ENCODE measurements at regions not wholly inside any gene's neighbourhood (a gene's known extent, or its start where the extent isn't known, plus 50 kb on each side); places are given as distances from the start of the nearest gene placed in this dataset.

DNA sequence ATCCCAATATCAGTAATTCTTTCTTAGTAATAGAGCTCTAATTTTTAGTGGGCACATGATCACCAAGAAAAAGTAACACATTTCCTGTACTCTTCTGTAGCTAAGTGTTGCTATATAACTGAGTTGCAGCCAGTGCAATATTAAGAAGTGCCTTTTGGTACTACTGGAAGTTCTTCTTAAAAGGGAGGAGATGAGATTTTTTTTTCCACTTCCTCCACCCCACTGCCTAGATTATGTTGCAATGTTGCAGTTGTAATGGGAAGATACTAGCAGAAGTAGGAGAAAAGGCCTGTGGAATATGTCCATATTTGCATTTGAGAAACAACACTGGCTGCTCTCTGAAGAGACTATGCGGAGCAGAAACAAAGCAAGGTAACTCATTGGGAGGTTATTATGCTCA is 280.6 kb upstream of the ANO5 start:
- ATAC-seq (replicated peaks; ENCODE audit: extremely low read depth, poor library complexity, severe bottlenecking), result no peak
- DNase-seq (ENCODE audit: low spot score in 2 of 2), result no peak

DNA sequence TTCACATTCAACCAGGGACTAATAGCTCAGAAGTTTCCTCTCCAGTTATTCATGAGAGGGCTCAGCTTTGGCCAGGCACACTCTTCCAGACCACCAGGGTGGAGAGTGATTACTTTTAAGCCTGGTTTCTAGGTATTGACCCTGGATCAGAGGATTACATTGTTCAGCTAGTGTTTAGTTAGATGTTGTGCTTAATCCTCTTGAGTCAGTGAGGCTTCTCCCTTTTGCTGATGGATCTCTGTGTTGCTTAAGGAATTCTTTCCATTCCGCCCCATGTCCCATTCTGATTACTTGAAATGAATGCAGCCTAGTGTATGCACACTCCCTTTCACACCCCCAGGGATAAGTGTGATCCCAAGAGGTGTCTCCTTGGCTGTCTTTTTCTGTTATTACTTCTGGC is 271.7 kb upstream of the ANO5 start:
- DNase-seq (ENCODE audit: low spot score in 2 of 2) (no peak), ATAC-seq (replicated peaks; ENCODE audit: extremely low read depth, poor library complexity, severe bottlenecking) (no peak)
- no peak overlapping the region for H3K27ac Mint-ChIP-seq (ENCODE audit: low read depth)
- peaks cover 12% of the 10 kb centered on the region for H3K9me3 Mint-ChIP-seq
- no peak overlapping the region for H3K4me3 Mint-ChIP-seq
- no peaks in the 10 kb centered on the region for H3K36me3 Mint-ChIP-seq (ENCODE audit: insufficient read depth)
- H3K27me3 Mint-ChIP-seq, result no peaks in the 10 kb centered on the region
- no peaks in the 10 kb centered on the region for H3K4me1 Mint-ChIP-seq

More for the DNA sequence above, 280.6 kb upstream of the ANO5 start:
- no peaks in the 10 kb centered on the region for H3K4me1 Mint-ChIP-seq
- H3K27ac Mint-ChIP-seq (ENCODE audit: low read depth), result no peak overlapping the region
- H3K4me3 Mint-ChIP-seq, result no peak overlapping the region
- peaks cover 24% of the 10 kb centered on the region for H3K9me3 Mint-ChIP-seq
- H3K36me3 Mint-ChIP-seq (ENCODE audit: insufficient read depth), result no peaks in the 10 kb centered on the region
- no peaks in the 10 kb centered on the region for H3K27me3 Mint-ChIP-seq

DNA sequence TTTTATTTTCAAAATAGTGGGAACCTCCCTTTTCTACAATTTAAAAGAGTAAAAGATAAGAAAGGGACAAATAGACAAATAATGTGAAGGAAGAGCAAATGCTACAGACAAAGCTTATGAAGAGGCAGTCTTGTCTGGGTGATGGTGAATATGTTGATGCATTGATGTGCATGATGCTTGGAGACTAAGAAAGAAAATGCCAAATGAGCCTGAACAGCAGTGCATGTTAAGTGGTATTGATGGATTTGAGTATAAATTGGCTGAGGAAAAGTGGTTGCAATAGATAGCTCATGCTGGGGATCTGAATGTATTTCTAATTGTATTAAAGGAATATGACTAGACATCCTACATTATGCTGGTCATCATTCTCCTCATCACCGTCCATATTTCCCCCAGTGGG is 268.6 kb upstream of the ANO5 start:
- Mint-ChIP-seq H3K4me3 (no peak overlapping the region), H3K9me3 (peaks cover 5% of the 10 kb centered on the region), H3K27ac (ENCODE audit: low read depth) (no peak overlapping the region), H3K36me3 (ENCODE audit: insufficient read depth) (no peaks in the 10 kb centered on the region), H3K27me3 (no peaks in the 10 kb centered on the region), H3K4me1 (no peaks in the 10 kb centered on the region)
- ATAC-seq (replicated peaks; ENCODE audit: extremely low read depth, poor library complexity, severe bottlenecking) (no peak), DNase-seq (ENCODE audit: low spot score in 2 of 2) (no peak)

DNA sequence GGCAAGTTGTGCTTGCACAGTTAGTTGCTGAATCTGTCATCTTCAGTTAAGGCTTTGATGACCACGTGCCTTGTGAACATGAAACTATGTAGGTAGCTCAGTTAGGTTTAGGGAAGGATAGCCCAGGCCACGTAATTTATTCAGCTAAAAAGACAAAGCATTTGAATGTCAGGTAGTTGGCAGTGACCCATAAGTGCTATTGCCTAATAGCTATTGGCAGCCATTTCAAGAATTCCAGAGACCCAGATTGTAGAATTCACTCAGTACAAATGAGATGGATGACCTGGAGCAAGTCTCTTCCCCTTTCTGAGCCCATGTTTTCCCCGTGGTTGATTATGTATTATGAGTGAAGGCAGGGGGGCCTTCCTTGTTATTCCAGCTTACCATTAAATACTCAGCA is 265.3 kb upstream of the ANO5 start:
- H3K27ac Mint-ChIP-seq (ENCODE audit: low read depth), result no peak overlapping the region
- no peak overlapping the region for H3K4me3 Mint-ChIP-seq
- no peaks in the 10 kb centered on the region for H3K36me3 Mint-ChIP-seq (ENCODE audit: insufficient read depth)
- H3K4me1 Mint-ChIP-seq, result no peaks in the 10 kb centered on the region
- no peaks in the 10 kb centered on the region for H3K27me3 Mint-ChIP-seq
- no peak for ATAC-seq (replicated peaks; ENCODE audit: extremely low read depth, poor library complexity, severe bottlenecking)
- no peaks in the 10 kb centered on the region for H3K9me3 Mint-ChIP-seq
- DNase-seq (ENCODE audit: low spot score in 2 of 2), result no peak

DNA sequence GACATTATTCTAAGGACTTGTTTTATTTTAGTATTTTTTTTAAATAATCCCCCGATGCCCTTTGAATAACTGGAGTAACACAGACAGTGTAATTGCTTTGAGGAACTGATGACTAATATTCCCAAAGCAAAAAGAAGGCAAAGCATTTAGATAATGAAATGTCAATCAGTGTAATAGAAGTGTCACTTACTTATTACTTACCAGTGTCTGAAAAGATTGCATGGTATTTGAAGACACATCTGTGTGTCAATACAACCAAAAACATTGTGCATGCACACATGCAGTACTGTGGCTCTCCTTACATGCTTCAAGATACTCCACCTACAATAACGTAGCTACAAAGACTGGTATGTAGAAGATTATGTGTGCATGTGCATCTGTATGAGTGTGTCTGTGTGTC is 264.0 kb upstream of the ANO5 start:
- no peaks in the 10 kb centered on the region for H3K36me3 Mint-ChIP-seq (ENCODE audit: insufficient read depth)
- H3K4me3 Mint-ChIP-seq, result no peak overlapping the region
- no peaks in the 10 kb centered on the region for H3K9me3 Mint-ChIP-seq

DNA sequence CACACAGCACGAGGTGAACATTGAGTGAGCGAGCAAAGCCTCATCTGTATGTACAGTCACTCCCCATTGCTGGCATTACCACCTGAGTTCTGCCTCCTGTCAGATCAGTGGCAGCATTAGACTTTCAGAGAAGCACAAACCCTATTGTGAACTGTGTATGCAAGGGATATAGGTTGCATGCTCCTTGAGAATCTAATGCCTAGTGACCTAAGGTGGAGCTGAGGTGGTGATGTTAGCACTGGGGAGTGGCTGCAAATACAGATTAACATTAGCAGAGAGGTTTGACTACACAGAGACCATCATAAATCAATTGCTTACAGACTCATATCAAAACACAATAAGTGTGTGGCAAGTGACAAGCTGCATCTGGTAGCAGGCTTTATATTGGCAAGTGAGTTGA is 262.5 kb upstream of the ANO5 start:
- H3K27ac Mint-ChIP-seq (ENCODE audit: low read depth), result no peak overlapping the region
- H3K9me3 Mint-ChIP-seq, result no peaks in the 10 kb centered on the region
- no peaks in the 10 kb centered on the region for H3K27me3 Mint-ChIP-seq
- no peak overlapping the region for H3K4me3 Mint-ChIP-seq
- DNase-seq (ENCODE audit: low spot score in 2 of 2) (no peak), ATAC-seq (replicated peaks; ENCODE audit: extremely low read depth, poor library complexity, severe bottlenecking) (no peak)
- H3K4me1 Mint-ChIP-seq, result no peaks in the 10 kb centered on the region
- no peaks in the 10 kb centered on the region for H3K36me3 Mint-ChIP-seq (ENCODE audit: insufficient read depth)

More for the DNA sequence above, 264.0 kb upstream of the ANO5 start:
- DNase-seq (ENCODE audit: low spot score in 2 of 2) (no peak), ATAC-seq (replicated peaks; ENCODE audit: extremely low read depth, poor library complexity, severe bottlenecking) (no peak)
- H3K4me1 Mint-ChIP-seq, result no peaks in the 10 kb centered on the region
- no peaks in the 10 kb centered on the region for H3K27me3 Mint-ChIP-seq
- no peak overlapping the region for H3K27ac Mint-ChIP-seq (ENCODE audit: low read depth)

DNA sequence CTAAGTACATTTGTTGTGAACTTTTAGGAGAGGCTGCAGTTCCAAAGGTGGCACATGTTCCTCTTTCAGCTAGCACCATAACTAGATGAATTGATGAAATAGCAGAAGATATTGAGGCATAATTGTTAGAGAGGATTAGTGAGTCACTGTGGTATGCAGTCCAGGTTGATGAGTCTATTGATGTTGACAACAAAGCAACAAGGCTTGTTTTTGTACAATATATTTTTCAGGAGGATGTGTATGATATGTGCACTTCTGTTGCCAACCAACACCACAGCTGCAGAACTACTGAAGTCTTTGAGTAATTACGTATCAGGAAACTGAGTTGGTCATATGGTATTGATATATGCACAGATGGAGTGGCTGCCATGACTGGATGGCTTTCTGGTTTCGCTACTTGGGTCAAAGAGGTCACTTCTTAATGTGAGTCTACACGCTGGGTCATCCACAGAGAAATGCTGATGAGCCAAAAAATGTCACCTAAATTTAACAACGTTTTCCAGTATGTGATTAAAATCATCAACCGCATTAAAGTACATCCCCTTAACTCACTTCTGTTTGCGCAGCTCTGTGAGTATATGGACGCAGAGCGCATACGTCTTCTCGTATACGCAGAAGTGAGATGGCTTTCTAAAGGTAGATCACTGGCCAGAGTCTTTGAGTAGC is 261.3 kb upstream of the ANO5 start:
- Mint-ChIP-seq H3K27me3 (no peaks in the 10 kb centered on the region), H3K36me3 (ENCODE audit: insufficient read depth) (no peaks in the 10 kb centered on the region), H3K4me1 (no peaks in the 10 kb centered on the region), H3K4me3 (no peak overlapping the region), H3K9me3 (no peaks in the 10 kb centered on the region), H3K27ac (ENCODE audit: low read depth) (no peak overlapping the region)
- ATAC-seq (replicated peaks; ENCODE audit: extremely low read depth, poor library complexity, severe bottlenecking), result no peak
- no peak for DNase-seq (ENCODE audit: low spot score in 2 of 2)

DNA sequence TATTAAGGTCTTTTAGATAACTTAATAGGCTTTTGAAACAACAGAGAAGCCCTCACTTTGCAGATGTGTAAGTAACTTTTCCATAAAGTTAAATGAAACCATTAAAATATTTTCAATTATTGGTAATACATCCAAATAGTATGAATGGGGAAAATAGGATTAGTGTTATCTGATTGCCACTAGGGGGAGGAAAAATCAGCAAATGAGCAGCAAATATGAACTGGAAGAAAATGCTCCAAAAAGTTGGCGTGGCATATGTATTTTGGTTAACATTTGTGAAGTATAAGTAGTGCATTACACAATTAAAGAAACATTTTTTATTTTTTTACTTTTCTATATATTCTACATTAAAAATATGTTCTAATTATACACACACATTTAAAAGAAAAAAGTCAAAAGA is 259.8 kb upstream of the ANO5 start:
- Mint-ChIP-seq H3K4me1 (no peaks in the 10 kb centered on the region), H3K4me3 (no peak overlapping the region), H3K36me3 (ENCODE audit: insufficient read depth) (no peaks in the 10 kb centered on the region), H3K9me3 (no peaks in the 10 kb centered on the region), H3K27ac (ENCODE audit: low read depth) (no peak overlapping the region), H3K27me3 (no peaks in the 10 kb centered on the region)
- ATAC-seq (replicated peaks; ENCODE audit: extremely low read depth, poor library complexity, severe bottlenecking), result no peak
- no peak for DNase-seq (ENCODE audit: low spot score in 2 of 2)

DNA sequence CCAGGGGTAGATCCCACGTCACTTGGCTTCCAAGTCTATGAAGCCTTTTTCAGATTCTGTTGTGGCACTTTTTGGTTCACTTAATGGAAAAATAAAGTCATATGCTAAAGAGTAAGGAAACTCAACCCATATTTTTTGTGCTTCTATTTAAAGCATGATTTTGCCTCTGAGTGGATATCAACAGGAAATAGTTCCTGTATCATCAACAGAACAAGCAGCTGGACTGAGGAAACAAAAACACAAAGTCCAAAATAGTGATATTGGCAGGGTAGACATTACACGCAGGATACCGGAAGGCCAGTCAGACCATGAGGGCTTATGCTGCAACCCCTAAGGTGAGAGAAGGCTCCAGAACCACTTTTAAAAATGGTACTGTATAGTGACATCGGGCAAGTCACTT is 248.3 kb upstream of the ANO5 start:
- Mint-ChIP-seq H3K9me3 (peaks cover 20% of the 10 kb centered on the region), H3K27ac (ENCODE audit: low read depth) (no peak overlapping the region), H3K4me1 (no peaks in the 10 kb centered on the region), H3K27me3 (no peaks in the 10 kb centered on the region), H3K36me3 (ENCODE audit: insufficient read depth) (no peaks in the 10 kb centered on the region), H3K4me3 (no peak overlapping the region)
- DNase-seq (ENCODE audit: low spot score in 2 of 2) (no peak), ATAC-seq (replicated peaks; ENCODE audit: extremely low read depth, poor library complexity, severe bottlenecking) (no peak)

DNA sequence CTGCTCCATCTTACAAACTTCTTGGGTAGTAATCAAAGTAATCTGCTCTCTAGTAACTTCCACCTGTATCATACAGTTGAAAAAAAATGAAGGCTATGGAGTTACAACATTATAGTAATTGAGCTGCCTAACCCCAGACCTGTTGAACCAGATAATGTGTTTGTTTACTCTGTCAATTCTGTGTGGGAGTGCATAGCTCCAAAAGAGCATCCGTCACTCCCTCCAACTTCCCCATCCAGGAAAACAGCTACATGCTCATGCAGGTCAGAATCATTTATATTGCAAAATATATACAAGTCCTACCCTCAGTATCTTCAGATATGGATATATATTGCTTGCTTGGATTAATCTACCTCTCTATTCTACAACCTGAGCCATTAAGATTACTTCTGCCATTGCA is 244.0 kb upstream of the ANO5 start:
- no peak for DNase-seq (ENCODE audit: low spot score in 2 of 2)
- H3K4me1 Mint-ChIP-seq, result no peaks in the 10 kb centered on the region

DNA sequence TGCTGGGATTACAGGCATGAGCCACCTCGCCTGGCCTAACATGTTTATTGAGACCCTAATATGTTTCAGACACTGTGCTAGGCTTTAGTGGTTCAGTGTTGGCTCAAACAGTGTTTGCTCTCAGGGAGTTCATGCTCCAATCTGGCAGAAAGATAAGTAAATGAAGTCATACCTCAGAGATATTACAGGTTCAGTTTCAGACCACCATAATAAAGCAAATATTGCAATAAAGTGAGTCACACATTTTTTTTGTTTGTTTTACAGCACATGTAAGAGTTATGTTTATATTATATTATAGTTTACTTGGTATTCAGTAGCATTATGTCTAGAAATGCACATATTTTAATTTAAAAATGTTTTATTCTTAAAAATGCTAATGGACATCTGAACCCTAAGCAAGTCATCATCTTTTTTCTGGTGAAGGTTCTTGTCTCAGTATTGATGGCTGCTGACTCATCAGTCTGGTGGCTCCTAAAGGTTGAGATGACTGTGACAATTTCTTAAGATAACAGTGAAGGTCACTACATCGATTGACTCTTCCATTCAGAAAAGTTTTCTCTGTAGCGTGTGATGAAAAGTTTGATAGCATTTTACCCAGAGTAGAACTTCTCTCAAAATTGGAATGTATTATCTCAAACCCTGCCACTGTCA is 243.0 kb upstream of the ANO5 start:
- Mint-ChIP-seq H3K36me3 (ENCODE audit: insufficient read depth) (no peaks in the 10 kb centered on the region), H3K4me1 (no peaks in the 10 kb centered on the region), H3K4me3 (no peak overlapping the region), H3K9me3 (peaks cover 4% of the 10 kb centered on the region), H3K27ac (ENCODE audit: low read depth) (no peak overlapping the region), H3K27me3 (no peaks in the 10 kb centered on the region)
- DNase-seq (ENCODE audit: low spot score in 2 of 2), result no peak
- ATAC-seq (replicated peaks; ENCODE audit: extremely low read depth, poor library complexity, severe bottlenecking), result no peak

More for the DNA sequence above, 244.0 kb upstream of the ANO5 start:
- no peaks in the 10 kb centered on the region for H3K27me3 Mint-ChIP-seq
- peaks cover 4% of the 10 kb centered on the region for H3K9me3 Mint-ChIP-seq
- no peak for ATAC-seq (replicated peaks; ENCODE audit: extremely low read depth, poor library complexity, severe bottlenecking)
- no peaks in the 10 kb centered on the region for H3K36me3 Mint-ChIP-seq (ENCODE audit: insufficient read depth)
- H3K4me3 Mint-ChIP-seq, result no peak overlapping the region
- H3K27ac Mint-ChIP-seq (ENCODE audit: low read depth), result no peak overlapping the region

DNA sequence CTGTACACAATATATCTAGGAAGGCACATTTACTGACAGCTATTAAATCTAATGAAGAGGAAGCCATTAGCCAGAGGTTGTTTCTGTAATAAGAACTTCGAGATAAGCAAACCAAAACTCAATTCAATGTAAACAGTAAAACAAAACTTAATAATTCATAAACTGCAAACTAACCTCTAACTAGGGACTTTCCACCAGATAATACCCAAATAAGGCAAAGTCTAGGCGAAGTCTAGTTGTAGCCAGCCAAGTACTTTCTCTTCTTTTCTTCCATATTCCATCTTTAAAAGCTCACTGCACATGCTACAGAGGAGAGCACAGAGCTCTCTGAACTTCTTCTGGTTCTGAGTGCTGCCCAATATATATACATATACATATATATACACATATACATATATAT is 229.9 kb upstream of the ANO5 start:
- peaks cover 18% of the 10 kb centered on the region for H3K9me3 Mint-ChIP-seq
- DNase-seq (ENCODE audit: low spot score in 2 of 2) (no peak), ATAC-seq (replicated peaks; ENCODE audit: extremely low read depth, poor library complexity, severe bottlenecking) (no peak)
- no peak overlapping the region for H3K4me3 Mint-ChIP-seq
- H3K36me3 Mint-ChIP-seq (ENCODE audit: insufficient read depth), result no peaks in the 10 kb centered on the region
- no peak overlapping the region for H3K27ac Mint-ChIP-seq (ENCODE audit: low read depth)
- H3K4me1 Mint-ChIP-seq, result no peaks in the 10 kb centered on the region
- H3K27me3 Mint-ChIP-seq, result no peaks in the 10 kb centered on the region

DNA sequence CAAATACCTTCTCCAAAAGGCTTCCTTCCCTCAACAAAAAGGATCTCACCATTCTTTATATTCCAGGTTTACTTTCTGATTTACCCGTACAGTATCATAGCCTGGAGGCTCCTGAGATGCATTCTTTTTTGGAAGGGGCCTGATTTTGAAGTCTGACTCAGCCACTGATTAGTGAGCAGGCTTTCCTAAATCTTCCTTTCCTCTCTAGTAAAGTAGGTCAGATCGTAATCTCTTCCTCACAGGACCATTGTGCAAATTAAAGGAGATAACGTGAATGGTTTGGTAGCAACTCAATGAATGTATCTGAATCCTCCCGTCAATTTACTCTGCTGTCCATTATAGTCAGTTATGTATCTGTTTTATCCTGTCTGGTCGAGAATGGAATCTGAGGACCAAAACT is 227.7 kb upstream of the ANO5 start:
- Mint-ChIP-seq H3K36me3 (ENCODE audit: insufficient read depth) (no peaks in the 10 kb centered on the region), H3K9me3 (peaks cover 18% of the 10 kb centered on the region), H3K4me3 (no peak overlapping the region)

More for the DNA sequence above, 227.7 kb upstream of the ANO5 start:
- no peaks in the 10 kb centered on the region for H3K27me3 Mint-ChIP-seq
- no peaks in the 10 kb centered on the region for H3K4me1 Mint-ChIP-seq
- ATAC-seq (replicated peaks; ENCODE audit: extremely low read depth, poor library complexity, severe bottlenecking) (no peak), DNase-seq (ENCODE audit: low spot score in 2 of 2) (no peak)
- no peak overlapping the region for H3K27ac Mint-ChIP-seq (ENCODE audit: low read depth)

Data from central memory CD8-positive, alpha-beta T cell (primary cell).